GM18867 (cell line): ENCODE measurements at regions not wholly inside any gene's neighbourhood (a gene's known extent, or its start where the extent isn't known, plus 50 kb on each side); places are given as distances from the start of the nearest gene placed in this dataset.

Experiments
- ATAC-seq: cut with Tn5 transposase; IDR thresholded peaks from one replicate; pipeline ENCODE4 v1.9.1; 2021; ENCODE audit warnings: mild to moderate bottlenecking, moderate library complexity; ENCODE audit not compliant: unreplicated experiment

GRCh38 chr13:50306156-50306555 is 290.9 kb downstream of the KCNRG start:
- no peak for ATAC-seq

- no peak for ATAC-seq
Observed at GRCh38 chr13:50309318-50309717, 294.1 kb downstream of the KCNRG start.

- ATAC-seq = no peak
Observed at GRCh38 chr13:50309882-50310594, 294.8 kb downstream of the KCNRG start.

- ATAC-seq = no peak
Observed at GRCh38 chr13:50310734-50311133, 295.5 kb downstream of the KCNRG start.

GRCh38 chr13:50318887-50319286 is 303.6 kb downstream of the KCNRG start:
- ATAC-seq = no peak

- no peak for ATAC-seq
Observed at GRCh38 chr13:50319635-50320255, 304.5 kb downstream of the KCNRG start.

GRCh38 chr13:50320271-50320862 is 305.1 kb downstream of the KCNRG start:
- no peak for ATAC-seq

GRCh38 chr13:50322006-50322405 is 306.8 kb downstream of the KCNRG start:
- ATAC-seq = no peak

- ATAC-seq = no peak
Observed at GRCh38 chr13:50323440-50324065, 308.3 kb downstream of the KCNRG start.

- no peak for ATAC-seq
Observed at GRCh38 chr13:50326271-50326670, 311.0 kb downstream of the KCNRG start.

- ATAC-seq = no peak
Observed at GRCh38 chr13:50326811-50327210, 311.6 kb downstream of the KCNRG start.

GRCh38 chr13:50334115-50334778 is 319.0 kb downstream of the KCNRG start:
- no peak for ATAC-seq

- ATAC-seq = no peak
Observed at GRCh38 chr13:50334944-50335343, 319.7 kb downstream of the KCNRG start.

GRCh38 chr13:50339271-50339670 is 324.0 kb downstream of the KCNRG start:
- no peak for ATAC-seq

GRCh38 chr13:50340146-50340545 is 324.9 kb downstream of the KCNRG start:
- ATAC-seq = no peak

- no peak for ATAC-seq
Observed at GRCh38 chr13:50340551-50341287, 325.5 kb downstream of the KCNRG start.

GRCh38 chr13:50341526-50341925 is 326.3 kb downstream of the KCNRG start:
- ATAC-seq = no peak

GRCh38 chr13:50344717-50345116 is 329.5 kb downstream of the KCNRG start:
- no peak for ATAC-seq

GRCh38 chr13:50345804-50346203 is 330.6 kb downstream of the KCNRG start:
- ATAC-seq = no peak

- ATAC-seq = no peak
Observed at GRCh38 chr13:50348371-50348770, 333.1 kb downstream of the KCNRG start.
